ENCODE measurements at regions not wholly inside any gene's neighbourhood (a gene's known extent, or its start where the extent isn't known, plus 50 kb on each side); places are given as distances from the start of the nearest gene placed in this dataset.

- TF ChIP-seq MLLT1 (IDR thresholded peaks at IDR 0.05): no peak
Observed at GRCh38 chr9:89757776-89758528, 153.1 kb downstream of the GADD45G start (continued).

DNA sequence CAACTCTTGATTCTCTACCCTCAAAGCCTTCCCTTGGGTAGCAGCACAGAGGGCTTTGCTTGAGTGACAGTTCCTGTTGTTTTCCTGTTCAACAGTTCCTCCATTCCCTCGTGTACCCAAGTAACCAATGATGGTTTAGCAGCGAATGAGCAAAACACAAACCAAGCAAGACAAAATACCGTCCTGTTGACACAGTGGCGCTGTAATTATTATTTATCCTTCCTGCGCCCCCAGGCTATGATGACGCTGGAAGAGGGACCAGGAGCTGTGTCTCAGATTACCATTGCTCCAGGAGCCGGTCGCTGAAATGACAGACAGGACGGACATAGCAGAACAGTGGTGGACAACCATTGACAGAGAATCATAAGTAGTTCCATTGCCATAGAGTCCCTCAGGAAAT lies 154.8 kb downstream of the GADD45G start:
- ChIA-PET CTCF (interaction anchor here (1.2 kb wide), 1 partner anchor 9 kb away, joined by 3 read pairs; no protein-coding TSS in a partner anchor), SMC1A (ENCODE audit: uncharacterized antibody, unreplicated experiment) (interaction anchor here (1.5 kb wide), 1 partner anchor 166 kb away, joined by 3 read pairs; no protein-coding TSS in a partner anchor)

More for the DNA sequence above, 154.8 kb downstream of the GADD45G start:
- no peaks in the 10 kb centered on the region for H3K79me2 ChIP-seq (ENCODE audit: control insufficient read depth, insufficient read depth, low read length)
- H4K20me1 ChIP-seq (ENCODE audit: control insufficient read depth, insufficient read depth): no peaks in the 10 kb centered on the region
- TF ChIP-seq ESRRA (IDR thresholded peaks at IDR 0.05; ENCODE audit: low read length) (no peak), ZZZ3 (IDR thresholded peaks at IDR 0.05; ENCODE audit: control insufficient read depth, insufficient read length, low read depth) (no peak), SUZ12 (IDR thresholded peaks at IDR 0.05; ENCODE audit: unreplicated experiment) (no peak), SRF (IDR thresholded peaks at IDR 0.05; ENCODE audit: low read depth in 2 of 2, low read length in 2 of 2) (no peak), TCF7 (IDR thresholded peaks at IDR 0.05; ENCODE audit: borderline replicate concordance) (no peak), HDAC2 (IDR thresholded peaks at IDR 0.05) (no peak), SMARCA5 (IDR thresholded peaks at IDR 0.05) (no peak), MEF2B (IDR thresholded peaks at IDR 0.05; ENCODE audit: partially characterized antibody, poor library complexity, severe bottlenecking) (no peak), ETV6 (conservative IDR thresholded peaks at IDR 0.05 in 1 of 2, IDR thresholded peaks at IDR 0.05 in 1 of 2; ENCODE audit: borderline replicate concordance in 1 of 2, low read depth in 1 of 2) (no peak), SP1 (IDR thresholded peaks at IDR 0.05; ENCODE audit: low read depth, low read length) (no peak), BACH1 (IDR thresholded peaks at IDR 0.05; ENCODE audit: borderline replicate concordance) (no peak), NFYA (IDR thresholded peaks at IDR 0.05; ENCODE audit: borderline replicate concordance, low read depth, low read length) (no peak), NFXL1 (IDR thresholded peaks at IDR 0.05; ENCODE audit: borderline replicate concordance) (no peak), STAT1 (conservative IDR thresholded peaks at IDR 0.05) (no peak), TAF1 (IDR thresholded peaks at IDR 0.05; ENCODE audit: borderline replicate concordance, low read depth, low read length) (no peak), POU2F2 (IDR thresholded peaks at IDR 0.05; ENCODE audit: borderline replicate concordance, low read depth, low read length) (no peak)
- TF ChIP-seq, protein P1, sequence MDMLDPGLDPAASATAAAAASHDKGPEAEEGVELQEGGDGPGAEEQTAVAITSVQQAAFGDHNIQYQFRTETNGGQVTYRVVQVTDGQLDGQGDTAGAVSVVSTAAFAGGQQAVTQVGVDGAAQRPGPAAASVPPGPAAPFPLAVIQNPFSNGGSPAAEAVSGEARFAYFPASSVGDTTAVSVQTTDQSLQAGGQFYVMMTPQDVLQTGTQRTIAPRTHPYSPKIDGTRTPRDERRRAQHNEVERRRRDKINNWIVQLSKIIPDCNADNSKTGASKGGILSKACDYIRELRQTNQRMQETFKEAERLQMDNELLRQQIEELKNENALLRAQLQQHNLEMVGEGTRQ (IDR thresholded peaks at IDR 0.05; ENCODE audit: borderline replicate concordance, low read depth, low read length): no peak
- TF ChIP-seq, protein P2, sequence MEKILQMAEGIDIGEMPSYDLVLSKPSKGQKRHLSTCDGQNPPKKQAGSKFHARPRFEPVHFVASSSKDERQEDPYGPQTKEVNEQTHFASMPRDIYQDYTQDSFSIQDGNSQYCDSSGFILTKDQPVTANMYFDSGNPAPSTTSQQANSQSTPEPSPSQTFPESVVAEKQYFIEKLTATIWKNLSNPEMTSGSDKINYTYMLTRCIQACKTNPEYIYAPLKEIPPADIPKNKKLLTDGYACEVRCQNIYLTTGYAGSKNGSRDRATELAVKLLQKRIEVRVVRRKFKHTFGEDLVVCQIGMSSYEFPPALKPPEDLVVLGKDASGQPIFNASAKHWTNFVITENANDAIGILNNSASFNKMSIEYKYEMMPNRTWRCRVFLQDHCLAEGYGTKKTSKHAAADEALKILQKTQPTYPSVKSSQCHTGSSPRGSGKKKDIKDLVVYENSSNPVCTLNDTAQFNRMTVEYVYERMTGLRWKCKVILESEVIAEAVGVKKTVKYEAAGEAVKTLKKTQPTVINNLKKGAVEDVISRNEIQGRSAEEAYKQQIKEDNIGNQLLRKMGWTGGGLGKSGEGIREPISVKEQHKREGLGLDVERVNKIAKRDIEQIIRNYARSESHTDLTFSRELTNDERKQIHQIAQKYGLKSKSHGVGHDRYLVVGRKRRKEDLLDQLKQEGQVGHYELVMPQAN (conservative IDR thresholded peaks at IDR 0.05): no peak
- ATAC-seq (no peak), DNase-seq (ENCODE audit: low read depth, low spot score) (no peak), FAIRE-seq (no peak)
- peaks cover 0 to 1% of the 10 kb centered on the region in 2 experiments; a peak in 2 of 4 replicates for H3K27me3 ChIP-seq (replicated peaks in 1 of 2; ENCODE audit: control insufficient read depth in 2 of 2, insufficient read depth in 2 of 2, low read length in 1 of 2)
- intact Hi-C loops (cut with micrococcal nuclease; ENCODE audit: unreplicated experiment): no loop called here
- H2AFZ ChIP-seq (ENCODE audit: control insufficient read depth, low read depth, low read length): no peak overlapping the region
- H3K9me3 ChIP-seq (replicated peaks; ENCODE audit: control insufficient read depth, insufficient read depth, low read length): no peaks in the 10 kb centered on the region
- RAD21 ChIA-PET (ENCODE audit: unreplicated experiment): no interaction called here
- no peak overlapping the region for H3K4me2 ChIP-seq (ENCODE audit: control insufficient read depth, insufficient read depth)
- no peak overlapping the region for H3K4me3 ChIP-seq
- H3K9ac ChIP-seq (ENCODE audit: control insufficient read depth, insufficient read depth, low read length): no peak overlapping the region
- 20% methylated on average over 9 of the region's 9 CpGs for WGBS (ENCODE audit: insufficient coverage, insufficient replicate concordance, low lambda C conversion rate, missing lambda C conversion rate)
- BruUV-seq (replicated peaks): no TSS peak
- H3K4me1 ChIP-seq (ENCODE audit: control insufficient read depth, insufficient read depth, low read length): no peaks in the 10 kb centered on the region
- H3K36me3 ChIP-seq (ENCODE audit: control insufficient read depth in 2 of 2, insufficient read depth in 2 of 2, low read length in 1 of 2): no peaks in the 10 kb centered on the region
- H3K27ac ChIP-seq (ENCODE audit: control insufficient read depth, insufficient read depth): no peak overlapping the region
- in situ Hi-C loops (cut with MboI): no loop called here
- POLR2A ChIA-PET: no interaction called here
